B cell (primary cell): ENCODE measurements at regions not wholly inside any gene's neighbourhood (a gene's known extent, or its start where the extent isn't known, plus 50 kb on each side); places are given as distances from the start of the nearest gene placed in this dataset.

ENCODE experiments used
- ATAC-seq: fragments of 200-7000 bp; cut with Tn5 transposase; one replicate; pipeline ENCODE4 v1.10.0; 2021; ENCODE audit warnings: low read depth, mild to moderate bottlenecking, moderate number of reproducible peaks, moderate library complexity
- CTCF ChIA-PET: fragments of 350-600 bp; sonication (Branson Sonifier 250); formaldehyde crosslinking; loops from one replicate; lab custom pipeline; 2021; ENCODE audit warnings: antibody characterized with exemption, inconsistent platforms; lab: Charles Lee
- POLR2A ChIA-PET: fragments of 350-600 bp; sonication (Branson Sonifier 250); formaldehyde crosslinking; loops from one replicate; lab custom pipeline; 2021; ENCODE audit warnings: antibody characterized with exemption; lab: Charles Lee
- DNase-seq: peaks from one replicate; pipeline ENCODE4 v3.0.0; 2013
- H2AFZ ChIP-seq: 2 replicates; pipeline ENCODE4 v1.6.1; 2012; ENCODE audit warnings: mild to moderate bottlenecking, low read depth, low read length; ENCODE audit not compliant: insufficient read depth, poor library complexity, severe bottlenecking
- H3K27ac ChIP-seq, 2 donors: 1 replicate in 1 of 2; 2 replicates in 1 of 2; pipeline ENCODE4 v1.5.1; 2012 to 2013; ENCODE audit warnings: low read length in 2 of 2, mild to moderate bottlenecking in 2 of 2, moderate library complexity in 1 of 2
- H3K27me3 ChIP-seq, 4 experiments: fragments of 200-600 bp in 1 of 4; sonication (generic) in 1 of 4; replicated peaks in 1 of 4; 1 replicate in 2 of 4; 2 replicates in 2 of 4; pipeline versions ENCODE4 v1.6.1 to v1.7.0; 2013 to 2016; ENCODE audit warnings: low read length in 3 of 4, mild to moderate bottlenecking in 2 of 4, mixed read lengths in 1 of 4, moderate library complexity in 1 of 4; ENCODE audit not compliant: insufficient read depth in 4 of 4, control insufficient read depth in 3 of 4; ENCODE audit errors: control extremely low read depth in 1 of 4
- H3K36me3 ChIP-seq, 2 experiments: replicated peaks in 1 of 2; 1 replicate in 1 of 2; 2 replicates in 1 of 2; pipeline versions ENCODE4 v1.6.1 to v1.7.1; 2013; ENCODE audit warnings: low read length in 1 of 2; ENCODE audit not compliant: insufficient read depth in 2 of 2, control insufficient read depth in 1 of 2; ENCODE audit errors: control extremely low read depth in 1 of 2, extremely low read depth in 1 of 2
- H3K4me1 ChIP-seq, 2 donors: fragments of 200-600 bp in 1 of 2; sonication (generic) in 1 of 2; 1 replicate in 1 of 2; 2 replicates in 1 of 2; pipeline versions ENCODE4 v1.5.1 to v1.6.1; 2013 to 2017; ENCODE audit warnings: low read length in 2 of 2; ENCODE audit not compliant: control insufficient read depth in 2 of 2, insufficient read depth in 2 of 2
- H3K4me2 ChIP-seq: replicated peaks from 2 replicates; pipeline ENCODE3; 2012; ENCODE audit warnings: mild to moderate bottlenecking, low read depth, low read length; ENCODE audit not compliant: poor library complexity, severe bottlenecking
- H3K4me3 ChIP-seq, 5 experiments: fragments of 200-600 bp in 1 of 5; sonication (generic) in 1 of 5; 1 replicate in 3 of 5; 2 replicates in 2 of 5; pipeline versions ENCODE4 v1.5.1 to v1.7.0; 2011 to 2016; ENCODE audit warnings: low read length in 4 of 5, mild to moderate bottlenecking in 4 of 5, low read depth in 2 of 5, control low read depth in 1 of 5, moderate library complexity in 1 of 5; ENCODE audit not compliant: insufficient read depth in 1 of 5; ENCODE audit errors: control extremely low read depth in 1 of 5, extremely low read depth in 1 of 5
- H3K79me2 ChIP-seq: fragments of 200-600 bp; sonication (generic); one replicate; pipeline ENCODE4 v1.6.0; 2016; ENCODE audit warnings: low read length; ENCODE audit not compliant: control insufficient read depth, insufficient read depth
- H3K9ac ChIP-seq: fragments of 200-600 bp; sonication (generic); 2 replicates; pipeline ENCODE4 v1.6.1; 2017; ENCODE audit warnings: mild to moderate bottlenecking, low read length, moderate library complexity
- H3K9me3 ChIP-seq, 3 donors: one replicate each; pipeline versions ENCODE4 v1.6.1 to v1.7.1; 2013; ENCODE audit warnings: low read length in 2 of 3; ENCODE audit not compliant: control insufficient read depth in 2 of 3, insufficient read depth in 1 of 3; ENCODE audit errors: control extremely low read depth in 1 of 3
- H4K20me1 ChIP-seq: 2 replicates; pipeline ENCODE4 v1.6.0; 2012; ENCODE audit warnings: mild to moderate bottlenecking, low read length; ENCODE audit not compliant: insufficient read depth, control insufficient read depth, poor library complexity, severe bottlenecking
- H3K27ac Mint-ChIP-seq: one replicate; pipeline ENCODE4 v1.8.0; 2021; ENCODE audit warnings: mixed read lengths
- H3K27me3 Mint-ChIP-seq: one replicate; pipeline ENCODE4 v1.8.0; 2021; ENCODE audit warnings: mixed read lengths
- H3K4me1 Mint-ChIP-seq: one replicate; pipeline ENCODE4 v1.8.0; 2021; ENCODE audit warnings: mixed read lengths
- H3K4me3 Mint-ChIP-seq: one replicate; pipeline ENCODE4 v1.8.0; 2021; ENCODE audit warnings: mixed read lengths
- H3K9me3 Mint-ChIP-seq: one replicate; pipeline ENCODE4 v1.8.0; 2022; ENCODE audit warnings: mixed read lengths; ENCODE audit not compliant: insufficient read depth
- EZH2 ChIP-seq: IDR thresholded peaks from 2 replicates; pipeline ENCODE4 v1.6.1; 2012; ENCODE audit warnings: borderline replicate concordance, low read depth, mild to moderate bottlenecking, moderate library complexity, low read length; ENCODE audit not compliant: insufficient read depth, poor library complexity, severe bottlenecking
- WGBS: methylation state at CpG from one replicate; pipeline ENCODE4 v1.1.5; 2013; ENCODE audit warnings: missing lambda C conversion rate; ENCODE audit not compliant: insufficient coverage; 5-methylcytosine and 5-hydroxymethylcytosine counted together
- intact Hi-C: fragments of 100-400 bp; cut with micrococcal nuclease; formaldehyde crosslinking; loops from one replicate; pipeline ENCODE4 v1.10.0; 2022
- TF ChIP-seq, protein P1 (sequence below): fragments of 200-600 bp; IDR thresholded peaks from one replicate; pipeline ENCODE4 v1.8.0; 2022; ENCODE audit warnings: antibody characterized with exemption, mild to moderate bottlenecking

DNA sequence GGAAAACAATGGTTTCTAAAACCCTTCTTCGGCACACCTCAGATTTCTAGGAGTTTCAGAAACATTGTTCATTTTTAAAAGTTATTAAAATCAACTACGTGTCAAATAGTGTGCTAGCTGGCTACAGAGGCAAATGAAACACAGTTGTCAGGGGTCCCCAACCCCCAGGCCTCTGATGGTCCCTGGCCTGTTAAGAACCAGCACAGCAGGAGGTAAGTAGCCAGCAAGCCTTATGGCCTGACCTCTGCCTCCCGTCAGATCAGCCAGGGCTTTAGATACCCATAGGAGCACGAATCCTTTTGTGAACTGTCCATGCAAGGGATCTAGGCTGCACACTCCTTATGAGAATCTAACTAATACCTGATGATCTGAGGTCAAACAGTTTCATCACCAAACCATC, 648.2 kb downstream of the FAM181B start:
- Mint-ChIP-seq H3K27ac (no peak overlapping the region), H3K4me1 (no peaks in the 10 kb centered on the region), H3K4me3 (no peak overlapping the region), H3K27me3 (no peaks in the 10 kb centered on the region), H3K9me3 (no peaks in the 10 kb centered on the region)
- DNase-seq = no peak
- Histone ChIP-seq H3K4me2 (no peak overlapping the region), H2AFZ (no peak overlapping the region), H4K20me1 (no peaks in the 10 kb centered on the region), H3K27ac (no peak overlapping the region), H3K4me1 (no peaks in the 10 kb centered on the region), H3K79me2 (no peaks in the 10 kb centered on the region), H3K27me3 (no peaks in the 10 kb centered on the region), H3K9ac (no peak overlapping the region), H3K4me3 (no peak overlapping the region), H3K9me3 (no peaks in the 10 kb centered on the region), H3K36me3 (no peaks in the 10 kb centered on the region)
- no peak for ATAC-seq
- CTCF ChIA-PET = no interaction called here
- WGBS = 80% methylated on average over 3 of the region's 4 CpGs
- POLR2A ChIA-PET = no interaction called here
- TF ChIP-seq, protein P1, sequence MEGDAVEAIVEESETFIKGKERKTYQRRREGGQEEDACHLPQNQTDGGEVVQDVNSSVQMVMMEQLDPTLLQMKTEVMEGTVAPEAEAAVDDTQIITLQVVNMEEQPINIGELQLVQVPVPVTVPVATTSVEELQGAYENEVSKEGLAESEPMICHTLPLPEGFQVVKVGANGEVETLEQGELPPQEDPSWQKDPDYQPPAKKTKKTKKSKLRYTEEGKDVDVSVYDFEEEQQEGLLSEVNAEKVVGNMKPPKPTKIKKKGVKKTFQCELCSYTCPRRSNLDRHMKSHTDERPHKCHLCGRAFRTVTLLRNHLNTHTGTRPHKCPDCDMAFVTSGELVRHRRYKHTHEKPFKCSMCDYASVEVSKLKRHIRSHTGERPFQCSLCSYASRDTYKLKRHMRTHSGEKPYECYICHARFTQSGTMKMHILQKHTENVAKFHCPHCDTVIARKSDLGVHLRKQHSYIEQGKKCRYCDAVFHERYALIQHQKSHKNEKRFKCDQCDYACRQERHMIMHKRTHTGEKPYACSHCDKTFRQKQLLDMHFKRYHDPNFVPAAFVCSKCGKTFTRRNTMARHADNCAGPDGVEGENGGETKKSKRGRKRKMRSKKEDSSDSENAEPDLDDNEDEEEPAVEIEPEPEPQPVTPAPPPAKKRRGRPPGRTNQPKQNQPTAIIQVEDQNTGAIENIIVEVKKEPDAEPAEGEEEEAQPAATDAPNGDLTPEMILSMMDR = no peak
- no peak for TF ChIP-seq EZH2
- intact Hi-C loops = no loop called here

DNA sequence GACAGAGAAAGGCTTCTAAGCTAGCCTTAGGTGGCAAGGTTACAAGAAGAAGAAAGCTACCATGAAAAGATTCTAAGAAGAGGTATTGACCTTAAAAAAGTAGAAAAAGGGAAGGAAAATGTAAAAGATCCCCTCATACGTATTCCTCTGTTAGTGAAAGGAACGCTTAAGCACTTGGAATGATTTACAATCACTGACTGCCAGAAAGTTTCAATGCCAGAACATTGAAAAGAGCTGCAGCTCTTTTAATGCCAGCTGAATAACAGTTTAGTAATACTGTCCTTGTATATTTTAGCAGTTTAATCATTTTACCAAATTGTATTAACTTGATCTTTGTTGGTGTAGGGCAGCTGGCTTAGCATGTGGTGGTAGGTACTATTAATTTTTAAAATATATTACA, 650.7 kb downstream of the FAM181B start:
- H3K4me1 ChIP-seq = no peaks in the 10 kb centered on the region
- no peaks in the 10 kb centered on the region for H3K4me1 Mint-ChIP-seq
- H4K20me1 ChIP-seq = no peaks in the 10 kb centered on the region
- DNase-seq (no peak), ATAC-seq (no peak)
- no peak overlapping the region for H3K4me3 ChIP-seq
- no peaks in the 10 kb centered on the region for H3K9me3 ChIP-seq
- H3K4me3 Mint-ChIP-seq = no peak overlapping the region
- CTCF ChIA-PET = no interaction called here
- no peak overlapping the region for H3K4me2 ChIP-seq
- no peaks in the 10 kb centered on the region for H3K27me3 Mint-ChIP-seq
- no peaks in the 10 kb centered on the region for H3K9me3 Mint-ChIP-seq
- TF ChIP-seq, protein P1 = no peak
- no peak for TF ChIP-seq EZH2
- H3K79me2 ChIP-seq = no peaks in the 10 kb centered on the region
- no peaks in the 10 kb centered on the region for H3K27me3 ChIP-seq
- H3K9ac ChIP-seq = no peak overlapping the region
- intact Hi-C loops = no loop called here
- POLR2A ChIA-PET = no interaction called here
- no peak overlapping the region for H2AFZ ChIP-seq
- H3K27ac Mint-ChIP-seq = no peak overlapping the region
- H3K27ac ChIP-seq = no peak overlapping the region
- no CpG with 5 or more reads among the region's 2 CpGs for WGBS
- H3K36me3 ChIP-seq = no peaks in the 10 kb centered on the region
